PC-9 (cell line): ENCODE measurements at regions not wholly inside any gene's neighbourhood (a gene's known extent, or its start where the extent isn't known, plus 50 kb on each side); places are given as distances from the start of the nearest gene placed in this dataset.

ENCODE experiments used
- BruUV-seq: library from RNA; stranded (reverse); fragments of 400-500 nt; replicated peaks from 2 replicates; lab custom pipeline; 2021; lab: Mats Ljungman, UMichigan
- CTCF ChIA-PET: fragments of 300-600 bp; sonication (Branson Sonifier 250); formaldehyde crosslinking; loops from one replicate; lab custom pipeline; 2022; ENCODE audit warnings: antibody characterized with exemption; lab: Charles Lee
- POLR2A ChIA-PET: fragments of 300-600 bp; sonication (Branson Sonifier 250); formaldehyde crosslinking; loops from one replicate; lab custom pipeline; 2022; ENCODE audit warnings: antibody characterized with exemption; ENCODE audit not compliant: unreplicated experiment; lab: Charles Lee
- DNase-seq, 2 experiments: peaks; one replicate each; pipeline versions ENCODE4 v3.0.0 to v3.0.0-alpha.2; 2015 to 2022; ENCODE audit warnings: mixed read lengths in 1 of 2
- H2AFZ ChIP-seq: fragments of 200-600 bp; sonication (generic); 2 replicates; pipeline ENCODE4 v1.8.1; 2017; ENCODE audit warnings: antibody characterized with exemption
- H3F3A ChIP-seq: fragments of 200-600 bp; sonication (generic); 2 replicates; pipeline ENCODE4 v1.8.1; 2017; ENCODE audit warnings: antibody characterized with exemption, mild to moderate bottlenecking, low read depth; ENCODE audit not compliant: insufficient read depth
- H3K27ac ChIP-seq: fragments of 200-600 bp; sonication (generic); 2 replicates; pipeline ENCODE4 v1.6.1; 2016; ENCODE audit warnings: mixed run types
- H3K27me3 ChIP-seq: fragments of 200-600 bp; sonication (generic); 2 replicates; pipeline ENCODE4 v1.6.1; 2016; ENCODE audit warnings: low read depth, mixed run types; ENCODE audit not compliant: insufficient read depth
- H3K36me3 ChIP-seq: fragments of 200-600 bp; sonication (generic); 2 replicates; pipeline ENCODE4 v1.6.1; 2016; ENCODE audit warnings: low read depth, mixed run types
- H3K4me1 ChIP-seq: fragments of 200-600 bp; sonication (generic); replicated peaks from 2 replicates; pipeline ENCODE4 v1.6.1; 2016; ENCODE audit warnings: mixed run types; ENCODE audit not compliant: insufficient read depth
- H3K4me2 ChIP-seq: fragments of 200-600 bp; sonication (generic); 2 replicates; pipeline ENCODE4 v1.6.1; 2017; ENCODE audit warnings: mixed run types
- H3K4me3 ChIP-seq: fragments of 200-600 bp; sonication (generic); 2 replicates; pipeline ENCODE4 v1.6.1; 2016; ENCODE audit warnings: mixed run types
- H3K79me2 ChIP-seq: fragments of 200-600 bp; sonication (generic); 2 replicates; pipeline ENCODE4 v1.6.1; 2017; ENCODE audit warnings: low read depth, mixed run types
- H3K9me2 ChIP-seq: fragments of 200-600 bp; sonication (generic); 2 replicates; pipeline ENCODE4 v1.8.1; 2017; ENCODE audit warnings: mild to moderate bottlenecking; ENCODE audit not compliant: insufficient read depth
- H3K9me3 ChIP-seq: fragments of 200-600 bp; sonication (generic); 2 replicates; pipeline ENCODE4 v1.8.1; 2016; ENCODE audit warnings: low read depth; ENCODE audit not compliant: insufficient read depth
- H4K20me1 ChIP-seq: fragments of 200-600 bp; sonication (generic); 2 replicates; pipeline ENCODE4 v1.8.1; 2017; ENCODE audit not compliant: insufficient read depth
- EZH2 ChIP-seq: fragments of 200-600 bp; sonication (generic); IDR thresholded peaks from 2 replicates; pipeline ENCODE4 v1.8.0; 2017; ENCODE audit warnings: antibody characterized with exemption, low read depth
- intact Hi-C: fragments of 100-400 bp; cut with micrococcal nuclease; formaldehyde crosslinking; loops from one replicate; pipeline ENCODE4 v1.10.0; 2022; ENCODE audit not compliant: unreplicated experiment
- TF ChIP-seq, protein P1 (sequence below): fragments of 200-600 bp; sonication (generic); conservative IDR thresholded peaks from 2 replicates; pipeline ENCODE4 v1.6.1; 2017; ENCODE audit warnings: mixed run types, antibody characterized with exemption, mild to moderate bottlenecking, moderate library complexity

DNA sequence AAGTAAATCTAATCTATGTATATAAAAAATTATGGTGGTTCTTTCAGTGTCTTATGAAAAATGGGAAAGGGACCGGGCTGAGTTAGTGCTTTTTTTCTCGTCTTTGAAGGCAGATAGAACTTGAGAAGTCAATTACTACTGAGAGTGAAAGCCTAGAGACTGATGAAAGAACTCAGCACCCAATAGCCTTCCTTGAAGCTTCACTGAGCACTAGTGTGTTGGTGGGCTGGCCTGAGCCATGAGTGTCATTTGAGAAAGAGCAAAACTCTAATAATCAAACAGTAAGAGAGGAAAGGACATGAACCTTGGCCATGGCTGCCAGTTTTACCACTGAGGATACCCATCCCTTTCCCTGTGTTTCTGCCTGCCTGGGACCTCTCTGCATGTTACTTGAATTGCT, 428.3 kb upstream of the RASGRP1 start:
- Histone ChIP-seq H3K36me3 (no peaks in the 10 kb centered on the region), H4K20me1 (no peaks in the 10 kb centered on the region), H3F3A (no peaks in the 10 kb centered on the region), H3K4me2 (no peak overlapping the region), H2AFZ (no peak overlapping the region), H3K9me3 (no peaks in the 10 kb centered on the region), H3K27ac (no peak overlapping the region), H3K9me2 (no peaks in the 10 kb centered on the region), H3K79me2 (no peaks in the 10 kb centered on the region), H3K4me3 (no peak overlapping the region), H3K4me1 (no peaks in the 10 kb centered on the region), H3K27me3 (no peaks in the 10 kb centered on the region)
- intact Hi-C loops: loop anchor here (5.0 kb wide), 2 partner anchors 134 to 179 kb away; no protein-coding TSS in a partner anchor
- no TSS peak for BruUV-seq
- no peak for TF ChIP-seq EZH2
- TF ChIP-seq, protein P1, sequence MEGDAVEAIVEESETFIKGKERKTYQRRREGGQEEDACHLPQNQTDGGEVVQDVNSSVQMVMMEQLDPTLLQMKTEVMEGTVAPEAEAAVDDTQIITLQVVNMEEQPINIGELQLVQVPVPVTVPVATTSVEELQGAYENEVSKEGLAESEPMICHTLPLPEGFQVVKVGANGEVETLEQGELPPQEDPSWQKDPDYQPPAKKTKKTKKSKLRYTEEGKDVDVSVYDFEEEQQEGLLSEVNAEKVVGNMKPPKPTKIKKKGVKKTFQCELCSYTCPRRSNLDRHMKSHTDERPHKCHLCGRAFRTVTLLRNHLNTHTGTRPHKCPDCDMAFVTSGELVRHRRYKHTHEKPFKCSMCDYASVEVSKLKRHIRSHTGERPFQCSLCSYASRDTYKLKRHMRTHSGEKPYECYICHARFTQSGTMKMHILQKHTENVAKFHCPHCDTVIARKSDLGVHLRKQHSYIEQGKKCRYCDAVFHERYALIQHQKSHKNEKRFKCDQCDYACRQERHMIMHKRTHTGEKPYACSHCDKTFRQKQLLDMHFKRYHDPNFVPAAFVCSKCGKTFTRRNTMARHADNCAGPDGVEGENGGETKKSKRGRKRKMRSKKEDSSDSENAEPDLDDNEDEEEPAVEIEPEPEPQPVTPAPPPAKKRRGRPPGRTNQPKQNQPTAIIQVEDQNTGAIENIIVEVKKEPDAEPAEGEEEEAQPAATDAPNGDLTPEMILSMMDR: no peak
- DNase-seq: no peak
- ChIA-PET POLR2A (no interaction called here), CTCF (no interaction called here)

DNA sequence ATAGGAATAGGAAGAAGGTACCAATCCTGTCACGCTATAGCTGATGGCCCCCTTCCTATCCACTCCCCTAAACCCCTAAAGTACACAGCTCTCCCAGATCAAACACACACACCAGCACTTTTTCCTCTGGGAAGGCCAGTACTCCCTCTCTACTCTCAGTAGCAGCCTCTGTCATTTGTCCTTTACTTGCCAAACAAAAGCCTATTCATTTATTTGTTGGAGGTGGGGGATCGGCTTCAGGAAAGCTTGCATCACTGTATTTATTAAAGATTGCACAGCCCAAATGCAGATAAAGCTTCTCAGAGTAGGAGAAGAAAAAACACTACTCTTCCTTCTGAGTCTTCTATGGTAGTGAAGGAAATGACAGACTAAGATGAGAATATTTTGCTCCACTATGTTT, 429.7 kb upstream of the RASGRP1 start:
- TF ChIP-seq EZH2: no peak
- TF ChIP-seq, protein P1: no peak
- Histone ChIP-seq H3K79me2 (no peaks in the 10 kb centered on the region), H3K4me1 (no peaks in the 10 kb centered on the region), H3K4me3 (no peak overlapping the region), H3K9me2 (no peaks in the 10 kb centered on the region), H3F3A (no peaks in the 10 kb centered on the region), H3K9me3 (no peaks in the 10 kb centered on the region), H3K36me3 (no peaks in the 10 kb centered on the region), H3K4me2 (no peak overlapping the region), H3K27ac (no peak overlapping the region), H2AFZ (no peak overlapping the region), H3K27me3 (no peaks in the 10 kb centered on the region), H4K20me1 (no peaks in the 10 kb centered on the region)
- no peak for DNase-seq
- CTCF ChIA-PET: interaction anchor here (0.6 kb wide), 1 partner anchor 386 kb away, joined by 6 read pairs; no protein-coding TSS in a partner anchor
- POLR2A ChIA-PET: no interaction called here
- no TSS peak for BruUV-seq
- intact Hi-C loops: loop anchor here (5.0 kb wide), 2 partner anchors 133 to 178 kb away; no protein-coding TSS in a partner anchor

DNA sequence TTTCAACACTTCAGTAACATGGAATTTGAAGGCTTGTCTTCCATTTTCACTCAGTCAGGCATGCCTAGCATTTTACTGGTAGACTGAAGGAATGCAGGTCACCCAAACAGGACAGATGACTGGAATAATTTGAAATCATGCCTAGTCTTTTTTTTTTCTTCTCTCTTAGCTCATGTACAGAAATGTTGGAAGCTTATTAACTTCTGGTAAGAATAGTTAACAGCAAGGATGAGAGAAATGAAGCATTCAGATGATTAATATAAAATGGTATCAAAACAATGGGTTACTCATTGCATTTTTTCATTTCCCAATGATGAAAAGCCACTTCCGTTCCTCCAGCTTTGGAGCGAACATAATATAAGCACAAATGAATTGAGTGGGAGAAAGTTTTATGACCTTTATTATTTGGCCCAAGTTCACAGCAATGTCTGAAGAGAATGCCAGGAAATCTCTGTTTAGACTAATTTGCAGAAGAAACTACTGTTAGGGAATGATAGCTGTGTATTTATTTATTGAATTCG, 431.6 kb upstream of the RASGRP1 start:
- H3K9me2 ChIP-seq: no peaks in the 10 kb centered on the region
- H3K36me3 ChIP-seq: no peaks in the 10 kb centered on the region
- H3K4me1 ChIP-seq: no peaks in the 10 kb centered on the region
- H3K27ac ChIP-seq: no peak overlapping the region
- intact Hi-C loops: loop anchor here (5.0 kb wide), 1 partner anchor 586 kb away; the partner anchor contains the start of gene THBS1
- ChIA-PET POLR2A (interaction anchor here (0.6 to 0.7 kb wide), 3 partner anchors 197 to 585 kb away, joined by 6 to 8 read pairs (median 8); partner anchors contain the start of gene THBS1), CTCF (no interaction called here)
- TF ChIP-seq EZH2: no peak
- TF ChIP-seq, protein P1: no peak
- no peaks in the 10 kb centered on the region for H3F3A ChIP-seq
- H2AFZ ChIP-seq: no peak overlapping the region
- no TSS peak for BruUV-seq
- no peaks in the 10 kb centered on the region for H4K20me1 ChIP-seq
- H3K79me2 ChIP-seq: no peaks in the 10 kb centered on the region
- H3K9me3 ChIP-seq: no peaks in the 10 kb centered on the region
- no peaks in the 10 kb centered on the region for H3K27me3 ChIP-seq
- no peak for DNase-seq
- H3K4me2 ChIP-seq: no peak overlapping the region
- no peak overlapping the region for H3K4me3 ChIP-seq
